SK-N-MC (cell line): ENCODE measurements at regions not wholly inside any gene's neighbourhood (a gene's known extent, or its start where the extent isn't known, plus 50 kb on each side); places are given as distances from the start of the nearest gene placed in this dataset.

Experiments
- EZH2 ChIP-seq: fragments of 200-600 bp; sonication (generic); IDR thresholded peaks from one replicate; pipeline ENCODE4 v1.6.1; 2017; ENCODE audit warnings: antibody characterized with exemption
- POLR2AphosphoS5 ChIP-seq: IDR thresholded peaks from 2 replicates; pipeline ENCODE4 v1.6.1; 2012; ENCODE audit warnings: mild to moderate bottlenecking, low read depth, low read length, borderline replicate concordance

- no peak for TF ChIP-seq EZH2
- TF ChIP-seq POLR2AphosphoS5, result no peak
Measured at GRCh38 chr4:116082808-116083366, 969.5 kb upstream of the NDST4 start.
